Gastroesophageal sphincter (tissue), 3 donors: ENCODE measurements at regions not wholly inside any gene's neighbourhood (a gene's known extent, or its start where the extent isn't known, plus 50 kb on each side); places are given as distances from the start of the nearest gene placed in this dataset.

ENCODE experiments used
- CTCF ChIP-seq, 4 experiments: fragments of 200-600 bp in 2 of 4; fragments of 450-650 bp in 2 of 4; sonication (generic) in 1 of 4; IDR thresholded peaks; one replicate each; pipeline ENCODE4 v1.5.1; 2017 to 2019; ENCODE audit warnings: antibody characterized with exemption in 4 of 4, mild to moderate bottlenecking in 2 of 4, moderate library complexity in 2 of 4
- POLR2A ChIP-seq, 2 donors: fragments of 450-650 bp; IDR thresholded peaks; one replicate each; pipeline ENCODE4 v1.6.1; 2017; ENCODE audit warnings: antibody characterized with exemption in 2 of 2, mild to moderate bottlenecking in 2 of 2, moderate library complexity in 1 of 2

GRCh38 chr15:22262613-22263020, 182.3 kb downstream of the OR4M2 start:
- no peak for TF ChIP-seq POLR2A (IDR thresholded peaks at IDR 0.05)
- TF ChIP-seq CTCF (IDR thresholded peaks at IDR 0.05) = no peak
